NT2/D1 (cell line): ENCODE measurements at regions not wholly inside any gene's neighbourhood (a gene's known extent, or its start where the extent isn't known, plus 50 kb on each side); places are given as distances from the start of the nearest gene placed in this dataset.

Source experiments
- YY1 ChIP-seq: IDR thresholded peaks from 2 replicates; pipeline ENCODE4 v1.6.1; 2011; ENCODE audit not compliant: insufficient read length, insufficient read depth
- ZNF274 ChIP-seq: IDR thresholded peaks from 2 replicates; pipeline ENCODE4 v1.6.1; 2011; ENCODE audit warnings: mild to moderate bottlenecking, low read depth, low read length

GRCh38 chr1:108027389-108027788 lies 62.4 kb upstream of the VAV3 start:
- TF ChIP-seq ZNF274 (no peak), YY1 (no peak)
